Retinal pigment epithelial cell (primary cell): ENCODE measurements at regions not wholly inside any gene's neighbourhood (a gene's known extent, or its start where the extent isn't known, plus 50 kb on each side); places are given as distances from the start of the nearest gene placed in this dataset.
"Not testable (repeated sequence)": the region's sequence is repeated elsewhere in the genome, so short reads cannot be mapped to it uniquely, and the experiment has no call there.

ENCODE experiments used
- DNase-seq: peaks from one replicate; pipeline ENCODE4 v3.0.0-alpha.2; 2010; ENCODE audit warnings: low read depth
- H3K4me3 ChIP-seq: 2 replicates; pipeline ENCODE4 v1.5.1; 2011; ENCODE audit warnings: mild to moderate bottlenecking, low read length, control low read depth, moderate library complexity
- TF ChIP-seq, protein P1 (sequence below): conservative IDR thresholded peaks from 2 replicates; pipeline ENCODE4 v1.5.1; 2011; ENCODE audit warnings: low read depth, low read length, control low read depth, inconsistent platforms

DNA sequence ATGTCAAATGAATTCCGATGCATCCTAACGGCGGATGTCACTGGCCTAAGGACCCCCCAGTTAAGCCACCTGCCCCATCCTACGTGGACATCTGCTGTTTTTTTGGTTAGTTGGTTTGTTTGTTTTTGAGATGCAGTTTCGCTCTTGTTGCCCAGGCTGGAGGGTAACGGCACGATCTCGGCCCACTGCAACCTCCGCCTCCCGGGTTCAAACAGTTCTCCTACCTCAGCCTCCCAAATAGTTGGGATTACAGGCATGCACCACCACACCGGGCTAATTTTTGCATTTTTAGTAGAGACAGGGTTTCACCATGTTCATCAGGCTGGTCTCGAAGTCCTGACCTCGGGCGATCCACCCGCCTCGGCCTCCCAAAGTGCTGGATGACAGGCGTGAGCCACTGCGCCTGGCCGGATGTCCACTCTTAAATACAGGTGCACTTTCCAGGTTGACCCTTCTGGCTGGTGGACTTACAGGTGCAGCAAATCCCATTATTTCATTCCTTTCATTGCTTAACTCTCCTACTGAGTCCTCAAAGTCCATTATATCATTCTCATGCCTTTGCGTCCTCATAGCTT lies 206.2 kb downstream of the CRLF2 start:
- H3K4me3 ChIP-seq: no peak overlapping the region
- TF ChIP-seq, protein P1, sequence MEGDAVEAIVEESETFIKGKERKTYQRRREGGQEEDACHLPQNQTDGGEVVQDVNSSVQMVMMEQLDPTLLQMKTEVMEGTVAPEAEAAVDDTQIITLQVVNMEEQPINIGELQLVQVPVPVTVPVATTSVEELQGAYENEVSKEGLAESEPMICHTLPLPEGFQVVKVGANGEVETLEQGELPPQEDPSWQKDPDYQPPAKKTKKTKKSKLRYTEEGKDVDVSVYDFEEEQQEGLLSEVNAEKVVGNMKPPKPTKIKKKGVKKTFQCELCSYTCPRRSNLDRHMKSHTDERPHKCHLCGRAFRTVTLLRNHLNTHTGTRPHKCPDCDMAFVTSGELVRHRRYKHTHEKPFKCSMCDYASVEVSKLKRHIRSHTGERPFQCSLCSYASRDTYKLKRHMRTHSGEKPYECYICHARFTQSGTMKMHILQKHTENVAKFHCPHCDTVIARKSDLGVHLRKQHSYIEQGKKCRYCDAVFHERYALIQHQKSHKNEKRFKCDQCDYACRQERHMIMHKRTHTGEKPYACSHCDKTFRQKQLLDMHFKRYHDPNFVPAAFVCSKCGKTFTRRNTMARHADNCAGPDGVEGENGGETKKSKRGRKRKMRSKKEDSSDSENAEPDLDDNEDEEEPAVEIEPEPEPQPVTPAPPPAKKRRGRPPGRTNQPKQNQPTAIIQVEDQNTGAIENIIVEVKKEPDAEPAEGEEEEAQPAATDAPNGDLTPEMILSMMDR: no peak
- DNase-seq: no peak

GRCh38 chrX:1002611-1003010 lies 209.8 kb downstream of the CRLF2 start:
- no peak overlapping the region for H3K4me3 ChIP-seq
- TF ChIP-seq, protein P1: no peak
- no peak for DNase-seq

- H3K4me3 ChIP-seq: no peak overlapping the region
- no peak for DNase-seq
- TF ChIP-seq, protein P1: no peak
Measured at GRCh38 chrX:997631-998137, 214.8 kb downstream of the CRLF2 start.

GRCh38 chrX:994780-995179 lies 217.7 kb downstream of the CRLF2 start:
- TF ChIP-seq, protein P1: no peak
- DNase-seq: no peak
- H3K4me3 ChIP-seq: no peak overlapping the region

DNA sequence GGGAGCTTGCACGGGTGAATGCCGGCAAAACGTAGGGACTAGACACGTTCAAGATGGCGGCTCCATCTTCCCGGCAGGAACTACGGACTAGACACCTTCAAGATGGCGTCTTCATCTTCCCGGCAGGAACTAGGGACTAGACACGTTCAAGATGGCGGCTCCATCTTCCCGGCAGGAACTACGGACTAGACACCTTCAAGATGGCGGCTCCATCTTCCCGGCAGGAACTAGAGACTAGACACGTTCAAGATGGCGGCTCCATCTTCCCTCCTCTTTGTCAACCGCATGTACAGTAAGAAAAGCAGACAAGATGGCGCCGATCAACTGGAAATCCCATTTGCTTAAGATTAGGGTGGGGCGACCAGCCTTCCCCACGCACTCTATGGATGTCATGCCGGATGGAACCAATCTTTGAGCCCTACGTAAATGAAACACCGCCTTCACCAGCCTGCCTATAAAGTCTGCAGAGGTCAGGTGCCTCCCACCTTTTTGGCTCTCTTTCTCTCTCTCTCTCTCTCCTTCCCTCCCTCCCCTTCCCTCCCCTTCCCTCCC lies 222.4 kb downstream of the CRLF2 start:
- H3K4me3 ChIP-seq: peak overlapping the region; percentile 30
- peak; percentile 65 for DNase-seq
- TF ChIP-seq, protein P1: no peak

DNA sequence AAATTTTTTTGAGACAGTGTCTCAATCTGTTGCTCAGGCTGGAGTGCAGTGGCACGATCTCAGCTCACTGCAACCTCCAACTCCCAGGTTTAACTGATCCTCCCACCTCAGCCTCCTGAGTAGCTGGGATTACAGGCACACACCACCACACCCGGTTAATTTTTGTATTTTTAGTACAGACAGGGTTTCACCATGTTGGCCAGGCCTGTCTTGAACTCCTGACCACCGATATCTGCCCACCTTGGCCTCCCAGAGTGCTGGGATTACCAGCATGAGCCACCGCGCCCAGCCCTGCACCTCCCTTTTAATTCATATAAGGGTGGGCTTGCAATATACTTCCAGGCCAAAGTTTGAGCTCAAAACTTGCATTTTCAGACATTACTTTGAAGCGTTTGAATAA lies 223.9 kb downstream of the CRLF2 start:
- not testable (repeated sequence) for H3K4me3 ChIP-seq, DNase-seq

GRCh38 chrX:981791-982626 lies 230.4 kb downstream of the CRLF2 start:
- TF ChIP-seq, protein P1: no peak
- no peak for DNase-seq
- no peak overlapping the region for H3K4me3 ChIP-seq
